Vagina (tissue), 2 donors: ENCODE measurements at regions not wholly inside any gene's neighbourhood (a gene's known extent, or its start where the extent isn't known, plus 50 kb on each side); places are given as distances from the start of the nearest gene placed in this dataset.
"Not testable (repeated sequence)": the region's sequence is repeated elsewhere in the genome, so short reads cannot be mapped to it uniquely, and the experiment has no call there.

Experiments
- POLR2A ChIP-seq, 2 donors: fragments of 450-650 bp; IDR thresholded peaks; one replicate each; pipeline ENCODE4 v1.6.1; 2017; ENCODE audit warnings: antibody characterized with exemption in 2 of 2, mild to moderate bottlenecking in 2 of 2, moderate library complexity in 2 of 2
- POLR2AphosphoS5 ChIP-seq, 2 donors: sonication (generic); formaldehyde crosslinking; IDR thresholded peaks; one replicate each; pipeline ENCODE4 v1.9.0; 2017; ENCODE audit warnings: antibody characterized with exemption in 2 of 2, mild to moderate bottlenecking in 2 of 2, low read depth in 1 of 2; ENCODE audit not compliant: insufficient read depth in 1 of 2

GRCh38 chr4:17018621-17019020, 120.2 kb upstream of the LDB2 start:
- TF ChIP-seq POLR2AphosphoS5 (IDR thresholded peaks at IDR 0.05; ENCODE audit: insufficient read depth in 1 of 2, low read depth in 1 of 2); POLR2A (IDR thresholded peaks at IDR 0.05): not testable (repeated sequence)
